ENCODE measurements at regions not wholly inside any gene's neighbourhood (a gene's known extent, or its start where the extent isn't known, plus 50 kb on each side); places are given as distances from the start of the nearest gene placed in this dataset.
A peak's percentile ranks its signal among the peaks of the same experiment; 100 is the strongest.

DNA sequence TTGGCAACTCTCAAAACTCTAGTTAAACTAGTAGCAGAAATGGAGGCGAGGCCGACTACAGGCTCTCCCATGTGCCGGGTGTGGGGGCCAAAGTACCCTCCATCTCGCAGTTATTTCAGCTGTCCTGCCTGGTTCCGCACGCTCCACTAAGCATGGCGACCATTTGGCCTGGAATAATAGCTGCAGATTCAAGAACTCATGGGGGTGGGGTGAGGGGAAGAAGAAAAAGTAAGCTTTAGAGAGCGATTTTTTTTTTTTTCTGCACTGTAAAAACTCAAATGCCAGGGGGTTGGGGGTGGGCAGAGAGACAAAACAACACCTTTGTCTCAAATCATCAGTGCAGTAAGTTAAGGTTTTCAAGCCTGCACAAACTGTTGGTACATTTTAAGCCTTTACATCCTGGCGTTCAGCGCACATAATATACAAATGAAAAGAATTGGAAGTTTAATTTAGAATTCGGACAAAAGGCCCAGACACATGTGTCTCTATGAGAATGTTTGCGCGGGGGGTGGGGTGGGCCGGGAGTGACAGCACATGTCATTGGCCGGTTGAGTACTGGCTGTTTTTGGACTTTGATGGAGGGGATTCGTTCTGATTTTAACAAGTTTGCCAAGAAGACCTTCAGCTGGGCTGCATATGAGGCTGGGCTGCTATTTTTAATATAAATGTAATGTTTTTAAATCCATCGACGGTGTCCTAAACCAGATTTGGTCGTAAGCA, 694.7 kb upstream of the SALL1 start:
- Histone ChIP-seq H3K4me3 (no peak overlapping the region), H3K9me3 (no peaks in the 10 kb centered on the region), H3K27ac (no peak overlapping the region), H3K36me3 (no peaks in the 10 kb centered on the region), H3K4me1 (no peaks in the 10 kb centered on the region), H3K27me3 (no peaks in the 10 kb centered on the region)
- TF ChIP-seq POLR2A (IDR thresholded peaks at IDR 0.05), result no peak
- no peak for TF ChIP-seq POLR2AphosphoS5 (IDR thresholded peaks at IDR 0.05; ENCODE audit: insufficient read depth in 1 of 2, low read depth in 1 of 2)
- TF ChIP-seq, protein P1, sequence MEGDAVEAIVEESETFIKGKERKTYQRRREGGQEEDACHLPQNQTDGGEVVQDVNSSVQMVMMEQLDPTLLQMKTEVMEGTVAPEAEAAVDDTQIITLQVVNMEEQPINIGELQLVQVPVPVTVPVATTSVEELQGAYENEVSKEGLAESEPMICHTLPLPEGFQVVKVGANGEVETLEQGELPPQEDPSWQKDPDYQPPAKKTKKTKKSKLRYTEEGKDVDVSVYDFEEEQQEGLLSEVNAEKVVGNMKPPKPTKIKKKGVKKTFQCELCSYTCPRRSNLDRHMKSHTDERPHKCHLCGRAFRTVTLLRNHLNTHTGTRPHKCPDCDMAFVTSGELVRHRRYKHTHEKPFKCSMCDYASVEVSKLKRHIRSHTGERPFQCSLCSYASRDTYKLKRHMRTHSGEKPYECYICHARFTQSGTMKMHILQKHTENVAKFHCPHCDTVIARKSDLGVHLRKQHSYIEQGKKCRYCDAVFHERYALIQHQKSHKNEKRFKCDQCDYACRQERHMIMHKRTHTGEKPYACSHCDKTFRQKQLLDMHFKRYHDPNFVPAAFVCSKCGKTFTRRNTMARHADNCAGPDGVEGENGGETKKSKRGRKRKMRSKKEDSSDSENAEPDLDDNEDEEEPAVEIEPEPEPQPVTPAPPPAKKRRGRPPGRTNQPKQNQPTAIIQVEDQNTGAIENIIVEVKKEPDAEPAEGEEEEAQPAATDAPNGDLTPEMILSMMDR (IDR thresholded peaks at IDR 0.05), result no peak
- intact Hi-C loops (cut with DNase I), result no loop called here
- no peak for DNase-seq (ENCODE audit: extremely low spot score in 2 of 2)

DNA sequence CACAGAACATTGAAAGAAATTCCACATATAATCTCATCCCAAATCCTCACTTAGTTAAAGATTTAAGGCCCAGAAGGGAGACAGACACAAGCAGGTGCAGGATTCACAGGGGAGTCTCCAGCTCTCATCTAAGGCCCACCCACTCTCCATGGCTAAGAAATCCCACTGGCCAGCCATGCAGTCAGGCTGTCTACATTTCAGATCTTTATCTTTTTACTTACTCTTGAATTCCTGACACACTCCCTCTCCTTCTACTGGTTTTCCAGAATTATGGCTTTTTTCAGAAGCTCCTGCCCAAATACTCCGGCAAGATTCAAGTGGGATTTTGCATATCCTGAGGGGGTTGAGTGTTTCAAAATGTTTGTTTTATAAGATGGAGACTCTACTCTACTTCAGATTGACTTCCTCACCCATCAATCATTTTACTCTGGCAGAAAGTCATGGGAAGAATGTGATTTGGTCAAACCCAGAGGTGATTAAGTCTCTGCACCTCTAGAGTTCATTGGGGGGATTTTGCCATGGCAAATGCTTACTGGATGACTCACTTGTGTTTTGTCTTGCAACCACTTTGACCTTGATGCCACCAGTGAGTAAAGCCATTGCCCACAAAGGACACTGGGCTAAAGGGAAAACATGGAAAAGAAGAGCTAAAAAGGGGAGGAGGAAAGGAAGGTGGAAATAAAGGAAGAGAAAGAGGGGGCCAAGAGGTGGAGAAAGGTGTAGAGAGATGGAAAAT, 688.8 kb upstream of the SALL1 start:
- DNase-seq (ENCODE audit: extremely low spot score in 2 of 2), result no peak
- Histone ChIP-seq H3K9me3 (no peaks in the 10 kb centered on the region), H3K4me1 (no peaks in the 10 kb centered on the region), H3K27ac (no peak overlapping the region), H3K36me3 (no peaks in the 10 kb centered on the region), H3K4me3 (no peak overlapping the region), H3K27me3 (no peaks in the 10 kb centered on the region)
- no peak for TF ChIP-seq POLR2AphosphoS5 (IDR thresholded peaks at IDR 0.05; ENCODE audit: insufficient read depth in 1 of 2, low read depth in 1 of 2)
- TF ChIP-seq POLR2A (IDR thresholded peaks at IDR 0.05), result no peak
- TF ChIP-seq, protein P1 (IDR thresholded peaks at IDR 0.05), result no peak
- intact Hi-C loops (cut with DNase I), result no loop called here

DNA sequence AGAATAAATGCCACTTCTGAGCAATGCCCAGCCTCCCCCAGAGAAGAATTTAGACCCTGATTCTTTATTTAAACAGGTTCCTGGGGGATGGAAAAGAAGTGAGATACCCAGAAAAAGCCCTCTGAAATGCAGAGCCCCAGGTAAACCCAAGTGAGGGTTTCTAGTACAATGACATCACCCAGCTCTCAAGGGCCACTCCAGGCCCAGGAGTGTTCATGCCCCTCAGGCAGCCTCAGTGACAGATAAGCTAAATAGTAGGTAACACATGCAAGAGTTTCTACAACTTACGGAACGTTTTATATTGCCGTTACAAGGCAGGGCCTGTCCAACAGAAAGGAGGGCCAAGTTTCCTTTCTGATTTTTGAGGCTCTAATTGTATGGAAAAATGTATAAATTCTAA, 683.7 kb upstream of the SALL1 start:
- no peak for DNase-seq (ENCODE audit: extremely low spot score in 2 of 2)
- Histone ChIP-seq H3K4me3 (no peak overlapping the region), H3K27ac (peak overlapping the region; percentile 35), H3K4me1 (no peaks in the 10 kb centered on the region), H3K9me3 (no peaks in the 10 kb centered on the region), H3K27me3 (no peaks in the 10 kb centered on the region), H3K36me3 (no peaks in the 10 kb centered on the region)
- intact Hi-C loops (cut with DNase I), result no loop called here
- TF ChIP-seq POLR2A (IDR thresholded peaks at IDR 0.05), result no peak
- TF ChIP-seq POLR2AphosphoS5 (IDR thresholded peaks at IDR 0.05; ENCODE audit: insufficient read depth in 1 of 2, low read depth in 1 of 2), result no peak
- TF ChIP-seq, protein P1 (IDR thresholded peaks at IDR 0.05), result no peak

DNA sequence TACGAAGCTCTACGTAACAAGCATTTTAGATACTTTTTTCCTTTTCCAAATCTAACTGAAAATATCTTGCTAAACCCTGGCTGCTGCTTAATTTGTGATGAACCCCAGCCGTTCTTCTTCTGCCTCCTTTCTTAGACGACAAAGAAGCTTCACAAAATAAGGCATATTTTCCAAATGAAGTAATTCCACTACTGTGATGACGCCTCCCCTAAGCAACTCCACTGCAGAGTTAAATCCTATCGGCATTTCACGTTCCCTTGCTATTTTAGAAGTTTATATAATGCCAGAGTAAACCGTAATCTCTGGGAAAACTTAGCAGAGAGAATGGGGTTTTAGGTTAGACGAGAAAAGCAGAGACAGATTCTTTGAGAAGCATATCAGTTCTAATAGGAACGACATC, 683.1 kb upstream of the SALL1 start:
- H3K9me3 ChIP-seq, result no peaks in the 10 kb centered on the region
- peak overlapping the region in 1 of 2 donors; percentile 9 for H3K4me3 ChIP-seq
- peak overlapping the region; percentile 35 for H3K27ac ChIP-seq
- intact Hi-C loops (cut with DNase I), result no loop called here
- H3K36me3 ChIP-seq, result no peaks in the 10 kb centered on the region
- no peaks in the 10 kb centered on the region for H3K27me3 ChIP-seq
- no peak for DNase-seq (ENCODE audit: extremely low spot score in 2 of 2)
- no peak for TF ChIP-seq POLR2AphosphoS5 (IDR thresholded peaks at IDR 0.05; ENCODE audit: insufficient read depth in 1 of 2, low read depth in 1 of 2)
- TF ChIP-seq, protein P1 (IDR thresholded peaks at IDR 0.05), result no peak
- TF ChIP-seq POLR2A (IDR thresholded peaks at IDR 0.05), result no peak
- H3K4me1 ChIP-seq, result no peaks in the 10 kb centered on the region

Data from vagina (tissue), 2 donors.